SU-DHL-6 (cell line): ENCODE measurements at regions not wholly inside any gene's neighbourhood (a gene's known extent, or its start where the extent isn't known, plus 50 kb on each side); places are given as distances from the start of the nearest gene placed in this dataset.

Source experiments
- H2AFZ ChIP-seq: fragments of 200-600 bp; sonication (generic); 2 replicates; pipeline ENCODE4 v1.6.1; 2014; ENCODE audit warnings: low read depth, mild to moderate bottlenecking, moderate library complexity, mixed read lengths, antibody characterized with exemption, low read length; ENCODE audit not compliant: severe bottlenecking
- H3F3A ChIP-seq: fragments of 200-600 bp; shearing (Covaris generic); 2 replicates; pipeline ENCODE4 v1.6.0; 2016; ENCODE audit warnings: antibody characterized with exemption, mild to moderate bottlenecking; ENCODE audit not compliant: insufficient read depth
- H3K27ac ChIP-seq: fragments of 200-600 bp; sonication (generic); 2 replicates; pipeline ENCODE4 v1.5.1; 2016; ENCODE audit warnings: low read depth, mild to moderate bottlenecking, low read length, moderate library complexity, mixed read lengths
- H3K27me3 ChIP-seq: fragments of 200-600 bp; sonication (generic), shearing (Covaris generic); 2 replicates; pipeline ENCODE4 v1.6.0; 2014; ENCODE audit warnings: mild to moderate bottlenecking, low read length
- H3K36me3 ChIP-seq: fragments of 200-600 bp; sonication (generic); 2 replicates; pipeline ENCODE4 v1.6.1; 2014; ENCODE audit warnings: mild to moderate bottlenecking, low read length, mixed read lengths
- H3K4me2 ChIP-seq: fragments of 300-600, 200-600 bp; shearing (Covaris generic), sonication (generic); 2 replicates; pipeline ENCODE4 v1.6.0; 2014; ENCODE audit warnings: low read length, low read depth, mild to moderate bottlenecking; ENCODE audit not compliant: poor library complexity, severe bottlenecking
- H3K4me3 ChIP-seq: fragments of 200-600 bp; sonication (generic); 2 replicates; pipeline ENCODE4 v1.5.1; 2014; ENCODE audit warnings: antibody characterized with exemption, low read length, mild to moderate bottlenecking, mixed read lengths; ENCODE audit not compliant: insufficient read depth, poor library complexity, severe bottlenecking
- H3K79me2 ChIP-seq: fragments of 200-600 bp; sonication (generic); 2 replicates; pipeline ENCODE4 v1.6.1; 2014; ENCODE audit warnings: mild to moderate bottlenecking, low read length, moderate library complexity; ENCODE audit not compliant: insufficient read depth
- H3K9ac ChIP-seq: fragments of 200-600 bp; sonication (generic); 2 replicates; pipeline ENCODE4 v1.7.0; 2014; ENCODE audit warnings: mild to moderate bottlenecking, low read length
- H3K9me2 ChIP-seq: fragments of 200-600 bp; sonication (generic); replicated peaks from 2 replicates; pipeline ENCODE4 v1.6.1; 2014; ENCODE audit warnings: low read length; ENCODE audit not compliant: insufficient read depth
- H3K9me3 ChIP-seq: fragments of 200-600 bp; sonication (generic); 2 replicates; pipeline ENCODE4 v1.6.1; 2014; ENCODE audit warnings: low read length, mixed read lengths; ENCODE audit not compliant: insufficient read depth
- H4K20me1 ChIP-seq: fragments of 200-600 bp; sonication (generic); 2 replicates; pipeline ENCODE4 v1.6.1; 2014; ENCODE audit warnings: low read depth, mild to moderate bottlenecking, antibody characterized with exemption, low read length, moderate library complexity, mixed read lengths
- CTCF ChIP-seq: fragments of 200-600 bp; sonication (generic); IDR thresholded peaks from one replicate; pipeline ENCODE4 v1.5.1; 2017; ENCODE audit warnings: antibody characterized with exemption, mild to moderate bottlenecking, low read length, moderate library complexity; ENCODE audit not compliant: insufficient read depth, poor library complexity, severe bottlenecking
- EZH2phosphoT487 ChIP-seq: fragments of 200-600 bp; sonication (generic), shearing (Covaris generic); conservative IDR thresholded peaks from 2 replicates; pipeline ENCODE4 v1.6.1; 2018; ENCODE audit warnings: mild to moderate bottlenecking, antibody characterized with exemption, low read length, moderate library complexity, mixed read lengths

- Histone ChIP-seq H3K4me2 (no peak overlapping the region), H3K9ac (no peak overlapping the region), H2AFZ (no peak overlapping the region), H3K27ac (no peak overlapping the region), H3K9me2 (no peaks in the 10 kb centered on the region), H3K9me3 (no peaks in the 10 kb centered on the region), H3F3A (no peaks in the 10 kb centered on the region), H3K79me2 (no peaks in the 10 kb centered on the region), H3K27me3 (0 out of 2 replicates have a peak, but pooled peaks cover 2% of the 10 kb centered on the region), H3K4me3 (no peak overlapping the region), H4K20me1 (no peaks in the 10 kb centered on the region), H3K36me3 (no peaks in the 10 kb centered on the region)
- no peak for TF ChIP-seq CTCF
- TF ChIP-seq EZH2phosphoT487, result no peak
Observed at GRCh38 chr21:35658242-35658641, 402.1 kb downstream of the SETD4 start.

- H3K9ac ChIP-seq, result no peak overlapping the region
- H3F3A ChIP-seq, result no peaks in the 10 kb centered on the region
- no peak overlapping the region for H3K4me2 ChIP-seq
- H3K27me3 ChIP-seq, result 0 out of 2 replicates have a peak, but pooled peaks cover 2% of the 10 kb centered on the region
- no peaks in the 10 kb centered on the region for H3K79me2 ChIP-seq
- no peak overlapping the region for H3K27ac ChIP-seq
- H3K9me3 ChIP-seq, result no peaks in the 10 kb centered on the region
- H2AFZ ChIP-seq, result no peak overlapping the region
- H4K20me1 ChIP-seq, result no peaks in the 10 kb centered on the region
- H3K4me3 ChIP-seq, result no peak overlapping the region
- TF ChIP-seq CTCF (no peak), EZH2phosphoT487 (no peak)
- no peaks in the 10 kb centered on the region for H3K9me2 ChIP-seq
- no peaks in the 10 kb centered on the region for H3K36me3 ChIP-seq
Observed at GRCh38 chr21:35652872-35653271, 407.5 kb downstream of the SETD4 start.

DNA sequence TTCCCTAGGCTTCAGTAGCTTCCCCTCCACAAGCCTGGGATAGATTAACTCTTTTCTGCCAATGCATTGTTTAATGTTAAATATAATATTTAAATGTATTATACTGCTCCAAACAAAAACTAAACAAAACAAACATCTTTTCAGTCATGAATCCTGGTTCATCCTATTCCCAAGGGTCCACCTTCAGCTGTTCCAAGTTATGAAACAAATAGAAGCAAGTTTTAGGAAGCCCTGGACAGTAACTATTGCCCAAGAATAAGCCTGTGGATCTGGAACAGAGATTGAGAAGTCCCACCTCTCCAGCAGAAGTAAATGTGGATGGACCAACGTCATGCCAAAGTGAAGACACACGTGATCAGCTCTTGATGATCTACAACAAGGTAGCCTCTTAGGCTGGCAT lies 408.1 kb downstream of the SETD4 start:
- Histone ChIP-seq H3K27ac (no peak overlapping the region), H3F3A (no peaks in the 10 kb centered on the region), H3K4me3 (no peak overlapping the region), H4K20me1 (no peaks in the 10 kb centered on the region), H2AFZ (no peak overlapping the region), H3K79me2 (no peaks in the 10 kb centered on the region), H3K36me3 (no peaks in the 10 kb centered on the region), H3K4me2 (no peak overlapping the region), H3K27me3 (0 out of 2 replicates have a peak, but pooled peaks cover 2% of the 10 kb centered on the region), H3K9me3 (no peaks in the 10 kb centered on the region), H3K9me2 (no peaks in the 10 kb centered on the region), H3K9ac (no peak overlapping the region)
- TF ChIP-seq CTCF, result no peak
- TF ChIP-seq EZH2phosphoT487, result no peak

GRCh38 chr21:35651196-35651595 lies 409.1 kb downstream of the SETD4 start:
- TF ChIP-seq EZH2phosphoT487 (no peak), CTCF (no peak)
- no peaks in the 10 kb centered on the region for H3K36me3 ChIP-seq
- no peaks in the 10 kb centered on the region for H3K79me2 ChIP-seq
- H3K27ac ChIP-seq, result no peak overlapping the region
- H3K9me2 ChIP-seq, result no peaks in the 10 kb centered on the region
- H3K9me3 ChIP-seq, result no peaks in the 10 kb centered on the region
- no peak overlapping the region for H3K4me3 ChIP-seq
- no peaks in the 10 kb centered on the region for H4K20me1 ChIP-seq
- H3K9ac ChIP-seq, result no peak overlapping the region
- no peaks in the 10 kb centered on the region for H3F3A ChIP-seq
- 0 out of 2 replicates have a peak, but pooled peaks cover 2% of the 10 kb centered on the region for H3K27me3 ChIP-seq
- H2AFZ ChIP-seq, result no peak overlapping the region
- H3K4me2 ChIP-seq, result no peak overlapping the region
